ENCODE measurements at regions not wholly inside any gene's neighbourhood (a gene's known extent, or its start where the extent isn't known, plus 50 kb on each side); places are given as distances from the start of the nearest gene placed in this dataset.

DNA sequence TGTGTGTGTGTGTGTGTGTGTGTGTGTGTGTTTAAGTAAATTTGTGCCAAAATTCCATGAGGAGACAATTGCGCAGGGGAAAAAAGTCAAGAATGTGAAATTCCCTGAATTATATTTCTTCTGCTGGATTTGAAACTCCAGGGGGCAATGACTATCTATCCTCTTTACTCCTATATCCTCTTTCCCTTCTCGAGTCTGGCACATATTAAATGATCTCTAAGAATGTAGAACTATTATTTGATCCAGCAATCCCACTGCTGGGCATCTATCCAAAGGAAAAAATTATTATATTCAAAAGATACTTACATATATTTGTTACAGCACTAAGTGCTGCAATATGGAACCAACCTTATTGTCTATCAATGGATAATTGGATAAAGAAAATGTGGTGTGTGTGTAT is 350.1 kb upstream of the ADAMTS9 start:
- Mint-ChIP-seq H3K9me3 (peaks cover 9% of the 10 kb centered on the region), H3K4me1 (no peaks in the 10 kb centered on the region), H3K36me3 (no peaks in the 10 kb centered on the region), H3K27me3 (no peaks in the 10 kb centered on the region), H3K4me3 (no peak overlapping the region), H3K27ac (no peak overlapping the region)
- CTCF ChIA-PET: no interaction called here
- no peak for DNase-seq

DNA sequence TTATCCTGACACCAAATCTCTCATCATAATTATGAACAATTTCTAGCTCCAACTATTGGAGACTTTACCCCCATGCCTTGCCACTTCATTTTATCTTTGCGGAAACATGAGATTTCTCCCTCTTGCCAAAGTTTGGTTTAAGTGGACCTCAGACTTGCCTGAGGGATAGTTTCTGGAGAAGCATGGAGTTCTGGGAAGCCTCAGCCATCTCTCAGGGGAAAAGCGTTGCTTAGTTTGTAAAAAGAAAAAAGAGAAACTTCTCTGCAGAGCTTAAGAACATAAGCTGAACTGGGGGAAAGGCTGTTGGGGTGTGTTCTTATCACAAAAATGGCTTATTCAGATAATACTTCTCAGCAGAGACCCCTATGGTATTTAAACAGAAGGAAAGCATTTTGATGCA is 347.4 kb upstream of the ADAMTS9 start:
- Mint-ChIP-seq H3K27ac (no peak overlapping the region), H3K4me1 (no peaks in the 10 kb centered on the region), H3K9me3 (peaks cover 5% of the 10 kb centered on the region), H3K4me3 (no peak overlapping the region), H3K27me3 (no peaks in the 10 kb centered on the region), H3K36me3 (no peaks in the 10 kb centered on the region)
- CTCF ChIA-PET: no interaction called here
- DNase-seq: no peak

DNA sequence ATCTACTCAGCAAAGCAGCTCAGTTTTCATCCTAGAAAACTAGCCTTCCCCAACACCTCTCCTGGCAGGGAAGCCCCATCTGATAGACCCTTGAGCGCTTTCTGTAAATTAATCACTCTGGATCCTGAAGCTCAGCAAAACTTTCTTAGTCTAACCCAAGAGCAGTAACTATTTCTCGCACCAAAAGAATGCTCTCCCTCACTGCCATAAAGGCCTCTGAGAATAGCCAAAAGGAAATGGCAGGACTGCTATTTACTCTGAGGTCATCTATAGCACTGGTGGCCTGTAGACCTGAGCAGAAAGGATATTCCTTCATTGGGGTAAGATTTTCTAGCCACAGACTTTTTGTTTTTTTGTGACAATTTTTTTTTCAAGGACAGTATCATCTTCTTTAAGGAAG is 345.8 kb upstream of the ADAMTS9 start:
- CTCF ChIA-PET: no interaction called here
- no peaks in the 10 kb centered on the region for H3K4me1 Mint-ChIP-seq
- H3K9me3 Mint-ChIP-seq: peaks cover 7% of the 10 kb centered on the region
- DNase-seq: no peak
- H3K27me3 Mint-ChIP-seq: no peaks in the 10 kb centered on the region
- no peak overlapping the region for H3K4me3 Mint-ChIP-seq
- no peak overlapping the region for H3K27ac Mint-ChIP-seq
- no peaks in the 10 kb centered on the region for H3K36me3 Mint-ChIP-seq

DNA sequence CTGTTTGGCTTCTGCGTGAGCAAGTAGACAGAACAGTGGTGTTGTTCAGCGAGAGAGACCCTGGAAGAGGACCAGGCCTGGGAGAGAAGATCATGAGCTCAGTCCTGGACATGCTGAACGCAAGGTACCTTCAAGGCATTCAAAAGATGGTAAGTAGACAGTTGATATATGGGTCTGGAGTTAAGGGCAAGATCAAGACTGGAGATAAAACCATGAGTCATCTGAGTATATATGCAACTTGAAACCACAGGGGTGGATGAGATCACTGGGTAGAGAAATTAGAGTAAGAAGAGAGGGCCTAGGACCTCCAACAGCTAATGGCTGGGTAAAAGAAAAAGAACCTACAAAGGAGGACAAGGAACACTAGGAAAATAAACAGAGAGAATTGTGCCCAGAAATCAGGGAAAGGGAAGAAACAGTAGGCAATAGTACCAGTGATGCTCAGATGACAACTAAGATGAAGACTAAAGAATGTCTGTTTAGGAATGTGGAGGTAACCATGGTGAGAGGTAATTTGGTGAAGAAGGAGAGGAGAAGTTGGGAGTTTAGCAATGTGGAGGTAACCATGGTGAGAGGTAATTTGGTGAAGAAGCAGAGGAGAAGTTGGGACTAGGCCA is 343.2 kb upstream of the ADAMTS9 start:
- Mint-ChIP-seq H3K9me3 (peaks cover 7% of the 10 kb centered on the region), H3K4me1 (no peaks in the 10 kb centered on the region), H3K4me3 (no peak overlapping the region), H3K27me3 (no peaks in the 10 kb centered on the region), H3K36me3 (no peaks in the 10 kb centered on the region), H3K27ac (no peak overlapping the region)
- no peak for DNase-seq
- CTCF ChIA-PET: no interaction called here

DNA sequence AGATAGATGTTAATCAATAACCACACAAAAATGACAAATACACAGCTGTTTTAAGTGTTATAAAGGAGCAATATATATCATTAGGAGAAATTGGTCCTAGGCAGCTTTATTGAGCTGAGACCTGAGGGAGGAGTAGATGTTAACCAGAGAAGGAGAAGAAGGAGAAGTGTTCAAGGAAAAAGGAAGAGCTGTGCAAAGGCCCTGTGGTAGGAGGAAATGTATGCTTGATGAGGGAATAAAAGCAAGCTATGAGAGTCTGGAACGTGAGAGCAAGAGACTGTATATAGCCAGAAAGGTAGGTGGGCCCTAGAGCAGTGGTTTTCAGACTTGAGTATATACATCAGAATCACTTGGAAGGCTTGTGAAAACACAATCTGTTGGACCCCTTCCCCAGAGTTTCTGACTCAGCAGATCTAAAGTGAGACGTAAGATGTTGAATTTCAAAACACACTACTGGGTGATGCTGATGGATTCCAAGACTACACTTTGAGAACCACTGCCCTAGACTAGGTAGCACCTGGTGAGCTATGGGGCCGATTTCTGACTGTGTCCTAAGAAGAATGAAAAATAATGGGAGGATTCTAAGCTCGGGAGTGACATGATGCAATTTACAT is 342.3 kb upstream of the ADAMTS9 start:
- H3K4me3 Mint-ChIP-seq: no peak overlapping the region

DNA sequence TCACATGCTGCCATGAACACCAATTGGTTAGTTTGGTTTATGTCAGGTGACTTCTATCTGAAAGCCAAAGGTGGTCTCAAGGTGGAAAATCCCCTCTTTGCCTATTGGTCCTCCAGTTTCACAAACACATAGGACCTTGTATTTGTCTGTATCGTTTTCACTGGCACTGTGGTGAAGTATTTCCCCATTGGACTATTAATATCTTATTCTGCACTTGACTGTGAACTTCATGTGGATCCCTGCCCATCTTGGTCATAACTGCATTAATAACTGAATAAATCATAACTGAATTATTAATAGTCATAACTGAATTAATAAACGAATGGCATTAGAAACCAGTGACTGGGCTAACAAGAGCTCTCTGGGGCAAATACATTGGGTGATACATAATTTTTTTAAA is 341.3 kb upstream of the ADAMTS9 start:
- H3K9me3 Mint-ChIP-seq: peaks cover 7% of the 10 kb centered on the region
- DNase-seq: no peak
- no peaks in the 10 kb centered on the region for H3K36me3 Mint-ChIP-seq
- H3K27me3 Mint-ChIP-seq: no peaks in the 10 kb centered on the region
- H3K4me3 Mint-ChIP-seq: no peak overlapping the region
- CTCF ChIA-PET: no interaction called here
- H3K27ac Mint-ChIP-seq: no peak overlapping the region
- no peaks in the 10 kb centered on the region for H3K4me1 Mint-ChIP-seq

More for the DNA sequence above, 342.3 kb upstream of the ADAMTS9 start:
- Mint-ChIP-seq H3K9me3 (peaks cover 7% of the 10 kb centered on the region), H3K36me3 (no peaks in the 10 kb centered on the region), H3K27ac (no peak overlapping the region), H3K27me3 (no peaks in the 10 kb centered on the region), H3K4me1 (no peaks in the 10 kb centered on the region)
- CTCF ChIA-PET: no interaction called here
- DNase-seq: no peak

DNA sequence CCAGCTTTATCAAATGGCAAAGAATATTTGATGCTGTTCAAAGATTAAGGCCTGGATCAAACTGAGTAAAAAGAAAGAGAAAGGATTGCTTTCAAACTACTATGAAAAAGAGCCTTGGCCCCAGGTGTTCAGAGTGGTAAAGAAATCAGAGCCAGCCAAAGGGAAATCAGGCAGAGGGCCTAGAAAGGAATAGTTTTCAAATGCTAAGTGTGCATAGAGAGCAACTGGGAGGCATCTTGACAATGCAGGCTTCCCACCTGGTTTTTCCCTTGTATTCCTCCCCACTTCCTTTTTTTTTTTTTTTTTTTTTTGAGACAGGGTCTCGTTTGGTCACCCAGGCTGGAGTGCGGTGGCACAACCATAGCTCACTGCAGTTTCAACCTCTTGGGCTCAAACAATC is 340.2 kb upstream of the ADAMTS9 start:
- no peaks in the 10 kb centered on the region for H3K27me3 Mint-ChIP-seq
- DNase-seq: no peak
- H3K9me3 Mint-ChIP-seq: peaks cover 9% of the 10 kb centered on the region
- no peaks in the 10 kb centered on the region for H3K4me1 Mint-ChIP-seq
- H3K27ac Mint-ChIP-seq: no peak overlapping the region
- H3K36me3 Mint-ChIP-seq: no peaks in the 10 kb centered on the region
- H3K4me3 Mint-ChIP-seq: no peak overlapping the region
- CTCF ChIA-PET: no interaction called here

DNA sequence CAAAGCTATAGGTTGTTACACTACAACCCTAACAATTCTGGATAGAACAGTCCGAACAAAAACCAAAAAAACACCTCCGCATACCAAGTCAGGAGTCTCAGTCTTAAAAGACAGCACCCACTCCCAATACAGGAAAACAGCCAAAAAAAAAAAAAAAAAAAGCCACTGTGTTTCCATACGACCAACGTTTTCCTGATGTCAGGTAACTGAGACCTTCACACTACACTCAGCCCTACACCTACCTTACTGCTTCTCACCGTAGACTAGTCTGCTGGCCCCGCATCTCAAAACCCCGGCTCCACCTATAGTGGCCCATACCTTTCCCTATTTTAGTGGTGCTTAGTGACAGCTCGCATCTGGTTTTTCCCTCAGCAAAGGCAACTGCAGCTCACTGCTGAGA is 339.5 kb upstream of the ADAMTS9 start:
- CTCF ChIA-PET: no interaction called here
- no peaks in the 10 kb centered on the region for H3K36me3 Mint-ChIP-seq
- H3K4me3 Mint-ChIP-seq: no peak overlapping the region
- no peak overlapping the region for H3K27ac Mint-ChIP-seq
- H3K9me3 Mint-ChIP-seq: peaks cover 9% of the 10 kb centered on the region
- H3K4me1 Mint-ChIP-seq: no peaks in the 10 kb centered on the region
- no peaks in the 10 kb centered on the region for H3K27me3 Mint-ChIP-seq
- no peak for DNase-seq

DNA sequence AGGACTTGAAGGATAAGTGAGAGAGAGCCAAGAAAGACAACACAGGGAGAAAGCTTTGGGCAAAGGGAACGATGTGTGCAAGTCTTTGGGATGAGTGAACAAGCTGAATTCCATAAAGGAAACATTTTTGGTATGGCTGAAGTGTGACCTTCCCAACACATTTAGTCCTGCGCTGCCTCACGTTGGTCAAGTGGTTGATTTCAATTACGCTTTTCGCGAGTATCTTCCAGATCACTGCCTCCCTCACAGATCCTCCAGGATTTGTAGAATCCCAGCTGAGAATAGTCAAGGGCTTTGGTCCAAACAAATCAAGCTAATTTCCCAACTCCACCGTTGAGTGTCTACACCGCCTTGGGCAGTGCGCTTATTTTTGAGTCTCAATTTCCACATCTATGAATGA is 338.4 kb upstream of the ADAMTS9 start:
- CTCF ChIA-PET: no interaction called here

DNA sequence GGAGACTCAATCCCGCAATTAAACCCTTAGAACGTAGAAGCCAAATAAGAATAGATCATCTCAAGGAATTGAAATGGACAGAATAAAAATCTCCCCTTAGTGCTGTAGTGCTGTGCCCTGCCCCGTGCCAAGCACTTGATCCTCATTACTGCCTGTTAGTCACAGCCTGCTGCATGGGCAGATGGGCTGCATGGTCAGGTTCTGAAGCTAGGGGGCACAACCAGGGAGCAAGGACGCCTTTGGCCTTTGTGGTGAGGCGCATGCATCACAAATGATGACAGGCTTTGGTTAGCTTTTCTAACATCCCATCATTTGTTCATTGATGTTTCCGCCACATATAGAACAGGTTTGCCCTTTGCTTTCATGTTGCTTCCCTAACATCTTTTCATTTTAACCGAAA is 336.3 kb upstream of the ADAMTS9 start:
- Mint-ChIP-seq H3K27ac (no peak overlapping the region), H3K27me3 (no peaks in the 10 kb centered on the region), H3K4me1 (no peaks in the 10 kb centered on the region), H3K4me3 (no peak overlapping the region), H3K36me3 (no peaks in the 10 kb centered on the region), H3K9me3 (peaks cover 7% of the 10 kb centered on the region)
- DNase-seq: no peak
- CTCF ChIA-PET: no interaction called here

More for the DNA sequence above, 338.4 kb upstream of the ADAMTS9 start:
- Mint-ChIP-seq H3K27ac (no peak overlapping the region), H3K9me3 (peaks cover 8% of the 10 kb centered on the region), H3K36me3 (no peaks in the 10 kb centered on the region), H3K4me3 (no peak overlapping the region), H3K27me3 (no peaks in the 10 kb centered on the region), H3K4me1 (no peaks in the 10 kb centered on the region)
- no peak for DNase-seq

DNA sequence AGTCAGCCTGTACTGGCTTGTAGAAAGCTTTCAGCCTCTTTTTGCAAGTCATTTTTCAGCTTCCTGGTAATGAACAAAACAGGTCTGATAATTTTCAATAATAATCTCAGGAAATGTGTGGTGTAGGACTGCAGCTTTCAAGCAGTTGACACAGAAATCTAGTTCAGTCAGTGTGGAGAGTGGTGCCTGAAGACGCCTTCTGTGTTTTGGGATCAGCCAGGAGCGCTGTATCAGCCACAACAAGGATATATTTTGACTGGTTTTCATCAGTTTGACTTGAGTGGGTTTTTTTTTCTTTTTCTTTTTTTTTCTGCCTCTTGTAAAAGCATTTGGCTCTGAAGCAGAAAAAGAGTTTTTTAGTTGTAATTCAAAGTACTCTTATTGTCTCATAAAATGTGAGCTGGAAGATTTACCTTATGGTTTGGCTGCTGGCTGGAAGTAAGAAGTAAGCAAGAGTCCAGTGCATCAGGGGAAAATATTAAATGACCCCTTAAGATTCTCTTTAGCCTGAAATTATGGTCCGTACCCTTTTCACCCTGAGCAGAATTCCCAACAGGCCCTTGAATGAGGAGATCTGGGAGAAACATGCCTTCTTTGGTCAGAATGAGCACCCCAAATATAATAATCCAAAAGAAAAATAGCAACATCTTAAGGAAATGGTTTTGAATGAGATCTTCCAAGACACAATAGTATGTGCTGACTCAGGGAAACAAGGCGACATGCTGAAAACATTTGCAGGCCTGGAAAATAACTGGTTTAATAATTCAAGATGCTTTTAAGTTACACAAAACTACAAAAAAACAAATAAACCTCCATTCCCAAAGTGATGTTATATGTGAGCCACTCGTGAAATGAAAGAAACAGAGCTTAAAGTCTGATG is 332.7 kb upstream of the ADAMTS9 start:
- Mint-ChIP-seq H3K36me3 (no peaks in the 10 kb centered on the region), H3K4me3 (no peak overlapping the region), H3K27me3 (no peaks in the 10 kb centered on the region), H3K27ac (no peak overlapping the region), H3K9me3 (peaks cover 2% of the 10 kb centered on the region), H3K4me1 (no peaks in the 10 kb centered on the region)
- DNase-seq: no peak
- CTCF ChIA-PET: no interaction called here

DNA sequence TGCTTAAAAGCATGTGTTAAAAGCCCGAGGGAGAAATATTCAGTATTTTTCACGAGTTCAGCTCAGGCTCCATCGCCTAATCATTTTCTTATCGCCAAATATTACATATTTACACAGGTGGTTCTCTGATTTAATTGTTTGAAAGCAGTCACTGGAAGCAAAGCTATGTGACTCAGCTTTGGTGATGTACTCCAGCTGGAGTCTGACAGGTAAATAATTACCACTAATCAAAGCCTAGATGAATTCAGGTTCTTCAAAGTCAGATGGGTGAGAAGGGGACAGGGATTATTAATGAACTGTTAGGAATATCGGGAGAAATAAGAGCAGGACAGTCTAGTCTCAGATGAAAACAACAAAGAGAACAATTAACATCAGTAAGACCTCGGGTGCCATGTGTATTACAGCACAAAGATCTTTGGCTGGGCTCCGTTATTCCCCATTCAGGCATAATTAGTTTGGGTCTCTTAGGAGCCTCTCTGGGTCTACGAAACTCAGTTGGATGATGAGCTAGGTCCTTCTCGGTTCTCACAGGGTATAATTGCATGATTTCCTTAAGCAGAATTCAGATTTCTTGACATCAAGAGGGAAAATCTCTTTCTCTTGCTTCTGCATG is 331.7 kb upstream of the ADAMTS9 start:
- H3K4me3 Mint-ChIP-seq: no peak overlapping the region
- no peak for DNase-seq

DNA sequence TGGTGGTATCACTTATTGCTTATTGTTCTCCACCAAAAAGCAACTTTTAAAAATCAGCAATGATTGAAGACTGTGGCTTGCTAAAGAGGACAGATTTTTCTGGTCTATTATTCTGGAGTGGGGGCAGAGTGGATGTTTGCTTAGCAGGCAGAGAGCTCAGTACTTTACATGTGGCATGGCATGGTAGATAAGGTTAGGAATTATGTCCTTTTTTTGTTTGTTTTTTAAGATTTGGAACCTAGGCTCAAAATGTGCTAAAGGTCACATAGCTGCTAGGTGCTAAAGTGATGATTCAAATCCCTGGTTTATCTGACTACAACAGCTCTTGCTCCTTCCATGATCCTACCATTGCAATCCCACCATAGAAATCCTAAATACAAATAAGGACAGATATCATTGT is 331.0 kb upstream of the ADAMTS9 start:
- CTCF ChIA-PET: no interaction called here
- Mint-ChIP-seq H3K27me3 (no peaks in the 10 kb centered on the region), H3K27ac (no peak overlapping the region), H3K4me1 (no peaks in the 10 kb centered on the region), H3K36me3 (no peaks in the 10 kb centered on the region), H3K4me3 (no peak overlapping the region), H3K9me3 (peaks cover 2% of the 10 kb centered on the region)
- no peak for DNase-seq

More for the DNA sequence above, 331.7 kb upstream of the ADAMTS9 start:
- H3K36me3 Mint-ChIP-seq: no peaks in the 10 kb centered on the region
- CTCF ChIA-PET: no interaction called here
- peaks cover 2% of the 10 kb centered on the region for H3K9me3 Mint-ChIP-seq
- no peaks in the 10 kb centered on the region for H3K27me3 Mint-ChIP-seq
- H3K4me1 Mint-ChIP-seq: no peaks in the 10 kb centered on the region
- no peak overlapping the region for H3K27ac Mint-ChIP-seq

DNA sequence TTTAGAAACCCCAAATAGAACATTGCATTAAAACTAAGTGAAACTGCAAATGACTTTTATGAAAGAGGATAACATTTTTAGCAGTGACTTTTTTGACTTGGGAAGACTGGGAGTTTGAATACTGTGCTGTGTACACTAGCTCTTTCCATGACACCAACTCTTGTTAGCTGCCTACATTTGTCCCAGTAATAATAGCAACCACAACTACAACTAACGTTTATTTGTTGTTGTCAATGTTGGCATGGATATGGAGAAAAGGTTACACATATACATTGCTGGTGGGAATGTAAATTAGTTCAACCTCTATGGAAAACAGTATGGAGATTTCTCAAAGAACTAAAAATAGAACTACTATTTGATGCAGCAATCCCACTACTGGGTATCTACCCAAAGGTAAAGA is 329.6 kb upstream of the ADAMTS9 start:
- H3K27me3 Mint-ChIP-seq: no peaks in the 10 kb centered on the region
- no peaks in the 10 kb centered on the region for H3K4me1 Mint-ChIP-seq
- H3K9me3 Mint-ChIP-seq: peaks cover 3% of the 10 kb centered on the region
- H3K36me3 Mint-ChIP-seq: no peaks in the 10 kb centered on the region
- CTCF ChIA-PET: no interaction called here
- no peak overlapping the region for H3K27ac Mint-ChIP-seq
- DNase-seq: no peak
- no peak overlapping the region for H3K4me3 Mint-ChIP-seq

DNA sequence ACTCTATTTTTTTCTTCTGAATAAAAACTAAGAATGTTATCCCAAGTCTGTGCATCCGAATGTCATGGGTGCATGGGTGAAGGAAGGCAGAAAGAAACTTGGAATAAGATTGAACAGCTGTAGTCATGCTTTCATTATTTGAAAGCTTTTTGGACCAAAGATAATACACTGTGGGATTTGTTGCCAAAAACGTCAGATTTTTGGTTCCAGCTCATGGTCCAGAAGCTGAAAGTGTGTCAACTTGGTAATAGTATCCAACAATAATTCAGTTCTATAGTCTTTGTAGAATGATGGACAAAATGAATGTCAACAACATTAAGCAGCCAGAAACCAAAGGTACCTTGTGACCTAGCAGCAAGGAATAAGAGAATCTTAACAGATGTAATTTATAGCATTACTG is 327.9 kb upstream of the ADAMTS9 start:
- no peaks in the 10 kb centered on the region for H3K36me3 Mint-ChIP-seq
- H3K4me1 Mint-ChIP-seq: no peaks in the 10 kb centered on the region
- no peak overlapping the region for H3K27ac Mint-ChIP-seq
- no peaks in the 10 kb centered on the region for H3K27me3 Mint-ChIP-seq
- H3K4me3 Mint-ChIP-seq: no peak overlapping the region
- peaks cover 6% of the 10 kb centered on the region for H3K9me3 Mint-ChIP-seq
- CTCF ChIA-PET: no interaction called here
- DNase-seq: no peak
